OCI-LY7 (cell line): ENCODE measurements at regions not wholly inside any gene's neighbourhood (a gene's known extent, or its start where the extent isn't known, plus 50 kb on each side); places are given as distances from the start of the nearest gene placed in this dataset.

Experiments
- CTCF ChIP-seq: fragments of 200-600 bp; sonication (generic); conservative IDR thresholded peaks from 2 replicates; pipeline ENCODE4 v1.5.1; 2014; ENCODE audit warnings: mild to moderate bottlenecking, antibody characterized with exemption, low read length, moderate library complexity, mixed read lengths
- EZH2phosphoT487 ChIP-seq: fragments of 200-600 bp; sonication (generic); IDR thresholded peaks from 2 replicates; pipeline ENCODE4 v1.6.1; 2018; ENCODE audit warnings: low read depth, borderline replicate concordance, mild to moderate bottlenecking, mixed run types, antibody characterized with exemption, low read length, moderate library complexity, mixed read lengths

DNA sequence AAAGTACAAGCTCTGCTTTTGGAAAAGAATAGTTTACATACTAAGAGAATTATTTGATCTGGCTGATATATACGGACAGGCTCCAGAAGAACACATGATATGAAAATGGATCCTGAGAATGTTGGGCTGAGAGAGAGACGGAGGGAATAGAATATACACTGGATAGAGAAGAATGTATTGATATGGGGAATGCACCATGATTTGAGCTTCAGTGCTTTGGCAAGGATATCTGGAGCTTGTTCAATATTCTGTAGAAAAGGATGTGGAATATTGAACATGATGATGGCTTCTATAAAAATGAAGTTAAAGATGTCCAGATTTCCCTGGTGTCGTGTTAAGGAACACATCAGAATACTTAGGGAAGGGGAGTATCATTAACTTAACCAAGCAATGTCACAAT lies 280.5 kb upstream of the VLDLR start:
- no peak for TF ChIP-seq CTCF
- TF ChIP-seq EZH2phosphoT487: no peak
